IMR-90 (cell line): ENCODE measurements at regions not wholly inside any gene's neighbourhood (a gene's known extent, or its start where the extent isn't known, plus 50 kb on each side); places are given as distances from the start of the nearest gene placed in this dataset.

ENCODE experiments used
- ATAC-seq: fragments of 200-7000 bp; cut with Tn5 transposase; 2 replicates; pipeline ENCODE4 v1.9.1; 2020; ENCODE audit warnings: low read depth, mild to moderate bottlenecking, moderate library complexity
- BruUV-seq: library from RNA; stranded (reverse); fragments of 400-500 nt; replicated peaks from 2 replicates; lab custom pipeline; 2021; lab: Mats Ljungman, UMichigan
- CTCF ChIA-PET: fragments of 300-600 bp; formaldehyde crosslinking; extraction: SDS; loops from one replicate; lab custom pipeline; 2021; ENCODE audit warnings: antibody characterized with exemption; lab: Yijun Ruan, JAX
- POLR2A ChIA-PET: fragments of 300-600 bp; sonication (Branson Sonifier 250); formaldehyde crosslinking; loops from one replicate; lab custom pipeline; 2022; ENCODE audit warnings: antibody characterized with exemption; ENCODE audit not compliant: unreplicated experiment; lab: Charles Lee
- DNase-seq: peaks from one replicate; pipeline ENCODE4 v3.0.0; 2013
- H2AFZ ChIP-seq: replicated peaks from 2 replicates; pipeline ENCODE3; 2013; ENCODE audit warnings: low read length, mild to moderate bottlenecking; ENCODE audit not compliant: poor library complexity
- H2AK5ac ChIP-seq: 2 replicates; pipeline ENCODE4 v1.6.1; 2013; ENCODE audit warnings: low read depth, low read length, inconsistent platforms
- H2AK9ac ChIP-seq: replicated peaks from 2 replicates; pipeline ENCODE3; 2013; ENCODE audit warnings: mild to moderate bottlenecking, low read depth, low read length, moderate library complexity; ENCODE audit not compliant: poor library complexity
- H2BK120ac ChIP-seq: 2 replicates; pipeline ENCODE4 v1.6.1; 2013; ENCODE audit warnings: low read depth, low read length, inconsistent platforms
- H2BK15ac ChIP-seq: 3 replicates; pipeline ENCODE4 v1.6.1; 2013; ENCODE audit warnings: low read depth, low read length, inconsistent platforms
- H2BK20ac ChIP-seq: 2 replicates; pipeline ENCODE4 v1.6.1; 2013; ENCODE audit warnings: low read depth, mild to moderate bottlenecking, inconsistent platforms, low read length, moderate library complexity
- H2BK5ac ChIP-seq: 2 replicates; pipeline ENCODE4 v1.6.1; 2013; ENCODE audit warnings: mild to moderate bottlenecking, low read depth, low read length, inconsistent platforms; ENCODE audit not compliant: poor library complexity, severe bottlenecking
- H3K14ac ChIP-seq: replicated peaks from 2 replicates; pipeline ENCODE4 v1.6.1; 2013; ENCODE audit warnings: low read depth, low read length, inconsistent platforms
- H3K18ac ChIP-seq: 2 replicates; pipeline ENCODE4 v1.6.1; 2013; ENCODE audit warnings: low read depth, low read length, control low read depth
- H3K23ac ChIP-seq: 2 replicates; pipeline ENCODE4 v1.6.1; 2013; ENCODE audit warnings: low read depth, low read length, inconsistent platforms
- H3K27ac ChIP-seq: 2 replicates; pipeline ENCODE4 v1.5.1; 2013; ENCODE audit warnings: mild to moderate bottlenecking, control low read depth, low read length; ENCODE audit not compliant: insufficient read depth
- H3K27me3 ChIP-seq: 2 replicates; pipeline ENCODE4 v1.6.1; 2013; ENCODE audit warnings: low read length; ENCODE audit not compliant: control insufficient read depth, insufficient read depth
- H3K36me3 ChIP-seq: 2 replicates; pipeline ENCODE4 v1.6.1; 2013; ENCODE audit warnings: low read length, mixed read lengths; ENCODE audit not compliant: control insufficient read depth, insufficient read depth
- H3K4ac ChIP-seq: 2 replicates; pipeline ENCODE4 v1.6.1; 2013; ENCODE audit warnings: low read depth, low read length, inconsistent platforms
- H3K4me1 ChIP-seq: 2 replicates; pipeline ENCODE4 v1.6.1; 2013; ENCODE audit warnings: low read length, mixed read lengths; ENCODE audit not compliant: control insufficient read depth, insufficient read depth
- H3K4me2 ChIP-seq: 2 replicates; pipeline ENCODE4 v1.6.1; 2013; ENCODE audit warnings: low read depth, mild to moderate bottlenecking, control low read depth, low read length, moderate library complexity
- H3K4me3 ChIP-seq: 2 replicates; pipeline ENCODE4 v1.5.1; 2013; ENCODE audit warnings: low read depth, mild to moderate bottlenecking, control low read depth, low read length, moderate library complexity; ENCODE audit not compliant: insufficient read depth
- H3K56ac ChIP-seq: 2 replicates; pipeline ENCODE4 v1.6.1; 2013; ENCODE audit warnings: low read length, inconsistent platforms; ENCODE audit not compliant: insufficient read depth; ENCODE audit errors: extremely low read depth
- H3K79me1 ChIP-seq, 2 experiments: 2 replicates each; pipeline ENCODE4 v1.6.1; 2013; ENCODE audit warnings: low read length in 2 of 2, inconsistent platforms in 1 of 2, low read depth in 1 of 2
- H3K9ac ChIP-seq: 2 replicates; pipeline ENCODE4 v1.6.1; 2013; ENCODE audit warnings: low read depth, low read length, control low read depth
- H3K9me1 ChIP-seq: 2 replicates; pipeline ENCODE4 v1.6.1; 2013; ENCODE audit warnings: low read length, inconsistent platforms; ENCODE audit not compliant: insufficient read depth
- H3K9me3 ChIP-seq: 2 replicates; pipeline ENCODE4 v1.6.1; 2013; ENCODE audit warnings: low read length; ENCODE audit not compliant: control insufficient read depth, insufficient read depth
- H4K20me1 ChIP-seq: 2 replicates; pipeline ENCODE4 v1.6.1; 2013; ENCODE audit warnings: low read length, inconsistent platforms; ENCODE audit not compliant: insufficient read depth
- H4K5ac ChIP-seq: 2 replicates; pipeline ENCODE4 v1.6.1; 2013; ENCODE audit warnings: mild to moderate bottlenecking, low read depth, low read length, control low read depth
- H4K8ac ChIP-seq, 2 experiments: 2 replicates each; pipeline ENCODE4 v1.6.1; 2013; ENCODE audit warnings: low read depth in 2 of 2, low read length in 2 of 2, control low read depth in 1 of 2, inconsistent platforms in 1 of 2
- H4K91ac ChIP-seq: 2 replicates; pipeline ENCODE4 v1.6.1; 2013; ENCODE audit warnings: low read depth, low read length, inconsistent platforms; ENCODE audit not compliant: insufficient read depth
- CHD1 ChIP-seq: IDR thresholded peaks from 2 replicates; pipeline ENCODE4 v1.6.1; 2012; ENCODE audit warnings: low read depth, low read length, improper control_type of control experiment
- ELK1 ChIP-seq: fragments of 150-350 bp; IDR thresholded peaks from 2 replicates; pipeline ENCODE4 v1.6.1; 2016; ENCODE audit warnings: low read depth, mild to moderate bottlenecking, low read length, moderate library complexity, borderline replicate concordance
- MAFK ChIP-seq: IDR thresholded peaks from 2 replicates; pipeline ENCODE4 v1.6.1; 2012; ENCODE audit warnings: low read depth, low read length, improper control_type of control experiment
- MXI1 ChIP-seq: IDR thresholded peaks from 2 replicates; pipeline ENCODE4 v1.6.1; 2012; ENCODE audit warnings: low read depth, mild to moderate bottlenecking, low read length, moderate library complexity, borderline replicate concordance
- NFE2L2 ChIP-seq: fragments of 150-350 bp; IDR thresholded peaks from 2 replicates; pipeline ENCODE4 v1.6.1; 2016; ENCODE audit warnings: low read depth, mild to moderate bottlenecking, low read length
- POLR2A ChIP-seq: IDR thresholded peaks from 2 replicates; pipeline ENCODE4 v1.6.1; 2012; ENCODE audit warnings: mild to moderate bottlenecking, low read depth, low read length
- RAD21 ChIP-seq: IDR thresholded peaks from 2 replicates; pipeline ENCODE4 v1.6.1; 2012; ENCODE audit warnings: low read length, improper control_type of control experiment
- RCOR1 ChIP-seq: IDR thresholded peaks from 2 replicates; pipeline ENCODE4 v1.6.1; 2012; ENCODE audit warnings: mild to moderate bottlenecking, low read length, improper control_type of control experiment; ENCODE audit not compliant: insufficient replicate concordance
- RFX5 ChIP-seq: IDR thresholded peaks from 2 replicates; pipeline ENCODE4 v1.8.0; 2012; ENCODE audit warnings: low read depth, mild to moderate bottlenecking, low read length, moderate library complexity
- SMC3 ChIP-seq: fragments of 150-350 bp; IDR thresholded peaks from 2 replicates; pipeline ENCODE4 v1.6.1; 2016; ENCODE audit warnings: low read depth, mild to moderate bottlenecking, antibody characterized with exemption, low read length, moderate library complexity
- WGBS, 2 experiments: methylation state at CpG; one replicate each; pipeline versions ENCODE4 v1.1.5 to v1.1.7; 2013; ENCODE audit warnings: missing lambda C conversion rate in 2 of 2; ENCODE audit not compliant: insufficient read length in 1 of 2; ENCODE audit errors: extremely low coverage in 2 of 2; 5-methylcytosine and 5-hydroxymethylcytosine counted together
- dilution Hi-C: fragments of 300-500 bp; cut with HindIII; formaldehyde crosslinking; loops from one replicate; pipeline ENCODE4 v1.14.3; 2018; ENCODE audit warnings: low sequenced_read_pairs; ENCODE audit not compliant: unreplicated experiment
- in situ Hi-C: fragments of 300-500 bp; cut with MboI; formaldehyde crosslinking; loops from 3 replicates; pipeline ENCODE4 v1.14.3; 2019; ENCODE audit warnings: low sequenced_read_pairs, inconsistent platforms, mixed read lengths
- intact Hi-C: fragments of 100-400 bp; cut with micrococcal nuclease; formaldehyde crosslinking; loops from 2 replicates; pipeline ENCODE4 v1.10.0; 2022
- TF ChIP-seq, protein P1 (sequence below): fragments of 150-350 bp; IDR thresholded peaks from 2 replicates; pipeline ENCODE4 v1.6.1; 2017; ENCODE audit warnings: mild to moderate bottlenecking, antibody characterized with exemption, low read length, low read depth
- TF ChIP-seq, protein P2 (sequence below): conservative IDR thresholded peaks from 2 replicates; pipeline ENCODE4 v1.5.1; 2012; ENCODE audit warnings: mild to moderate bottlenecking, low read depth, low read length, improper control_type of control experiment

GRCh38 chr17:72274614-72275013 is 153.8 kb downstream of the SOX9 start:
- Histone ChIP-seq H3K27me3 (no peaks in the 10 kb centered on the region; the same call in 1 of the 2 replicates), H4K5ac (no peak overlapping the region), H3K23ac (no peak overlapping the region), H3K56ac (no peak overlapping the region), H3K18ac (no peak overlapping the region), H3K14ac (no peak overlapping the region), H2BK120ac (no peak overlapping the region), H2BK15ac (no peak overlapping the region), H3K9me3 (0 out of 2 replicates have a peak, but pooled peaks cover 2% of the 10 kb centered on the region), H2AK5ac (no peak overlapping the region), H3K4ac (no peak overlapping the region), H3K4me2 (no peak overlapping the region), H3K36me3 (no peaks in the 10 kb centered on the region), H4K8ac (no peak overlapping the region), H4K20me1 (no peaks in the 10 kb centered on the region), H2BK20ac (no peak overlapping the region), H2AFZ (no peak overlapping the region), H3K9ac (no peak overlapping the region), H2BK5ac (no peak overlapping the region), H3K79me1 (no peaks in the 10 kb centered on the region), H4K91ac (no peak overlapping the region), H3K27ac (no peak overlapping the region), H2AK9ac (no peak overlapping the region), H3K4me1 (no peaks in the 10 kb centered on the region), H3K9me1 (no peaks in the 10 kb centered on the region), H3K4me3 (no peak overlapping the region)
- DNase-seq (no peak), ATAC-seq (no peak)
- ChIA-PET CTCF (no interaction called here), POLR2A (no interaction called here)
- 83% methylated on average over 1 of the region's 2 CpGs; no CpG with 5 or more reads in 1 of the 2 experiments for WGBS, 2 experiments
- TF ChIP-seq POLR2A: no peak
- TF ChIP-seq, protein P1, sequence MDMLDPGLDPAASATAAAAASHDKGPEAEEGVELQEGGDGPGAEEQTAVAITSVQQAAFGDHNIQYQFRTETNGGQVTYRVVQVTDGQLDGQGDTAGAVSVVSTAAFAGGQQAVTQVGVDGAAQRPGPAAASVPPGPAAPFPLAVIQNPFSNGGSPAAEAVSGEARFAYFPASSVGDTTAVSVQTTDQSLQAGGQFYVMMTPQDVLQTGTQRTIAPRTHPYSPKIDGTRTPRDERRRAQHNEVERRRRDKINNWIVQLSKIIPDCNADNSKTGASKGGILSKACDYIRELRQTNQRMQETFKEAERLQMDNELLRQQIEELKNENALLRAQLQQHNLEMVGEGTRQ: no peak
- TF ChIP-seq MAFK: no peak
- TF ChIP-seq, protein P2, sequence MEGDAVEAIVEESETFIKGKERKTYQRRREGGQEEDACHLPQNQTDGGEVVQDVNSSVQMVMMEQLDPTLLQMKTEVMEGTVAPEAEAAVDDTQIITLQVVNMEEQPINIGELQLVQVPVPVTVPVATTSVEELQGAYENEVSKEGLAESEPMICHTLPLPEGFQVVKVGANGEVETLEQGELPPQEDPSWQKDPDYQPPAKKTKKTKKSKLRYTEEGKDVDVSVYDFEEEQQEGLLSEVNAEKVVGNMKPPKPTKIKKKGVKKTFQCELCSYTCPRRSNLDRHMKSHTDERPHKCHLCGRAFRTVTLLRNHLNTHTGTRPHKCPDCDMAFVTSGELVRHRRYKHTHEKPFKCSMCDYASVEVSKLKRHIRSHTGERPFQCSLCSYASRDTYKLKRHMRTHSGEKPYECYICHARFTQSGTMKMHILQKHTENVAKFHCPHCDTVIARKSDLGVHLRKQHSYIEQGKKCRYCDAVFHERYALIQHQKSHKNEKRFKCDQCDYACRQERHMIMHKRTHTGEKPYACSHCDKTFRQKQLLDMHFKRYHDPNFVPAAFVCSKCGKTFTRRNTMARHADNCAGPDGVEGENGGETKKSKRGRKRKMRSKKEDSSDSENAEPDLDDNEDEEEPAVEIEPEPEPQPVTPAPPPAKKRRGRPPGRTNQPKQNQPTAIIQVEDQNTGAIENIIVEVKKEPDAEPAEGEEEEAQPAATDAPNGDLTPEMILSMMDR: no peak
- no peak for TF ChIP-seq RAD21
- TF ChIP-seq RCOR1: no peak
- TF ChIP-seq RFX5: no peak
- TF ChIP-seq CHD1: no peak
- no peak for TF ChIP-seq MXI1
- TF ChIP-seq SMC3: no peak
- TF ChIP-seq NFE2L2: no peak
- TF ChIP-seq ELK1: no peak
- dilution Hi-C loops: no loop called here
- intact Hi-C loops: no loop called here
- BruUV-seq: no TSS peak
- in situ Hi-C loops: no loop called here
